NT2/D1 (cell line): ENCODE measurements at regions not wholly inside any gene's neighbourhood (a gene's known extent, or its start where the extent isn't known, plus 50 kb on each side); places are given as distances from the start of the nearest gene placed in this dataset.
"Not testable (repeated sequence)": the region's sequence is repeated elsewhere in the genome, so short reads cannot be mapped to it uniquely, and the experiment has no call there.

Experiments used
- DNase-seq: peaks from one replicate; pipeline ENCODE4 v3.0.0-alpha.2; 2011; ENCODE audit warnings: low read depth, low spot score
- H3K27me3 ChIP-seq: 2 replicates; pipeline ENCODE4 v1.6.0; 2011; ENCODE audit warnings: mild to moderate bottlenecking; ENCODE audit not compliant: insufficient read length, insufficient read depth
- H3K36me3 ChIP-seq: 2 replicates; pipeline ENCODE4 v1.6.1; 2011; ENCODE audit warnings: mild to moderate bottlenecking, low read length, mixed read lengths; ENCODE audit not compliant: insufficient read depth, insufficient read length
- H3K4me1 ChIP-seq: 2 replicates; pipeline ENCODE4 v1.5.1; 2011; ENCODE audit not compliant: insufficient read depth, insufficient read length
- H3K4me3 ChIP-seq: 2 replicates; pipeline ENCODE4 v1.5.1; 2011; ENCODE audit warnings: low read depth; ENCODE audit not compliant: insufficient read length
- H3K9ac ChIP-seq: 2 replicates; pipeline ENCODE4 v1.6.0; 2011; ENCODE audit warnings: low read depth; ENCODE audit not compliant: insufficient read length
- H3K9me3 ChIP-seq: 2 replicates; pipeline ENCODE4 v1.5.1; 2011; ENCODE audit warnings: mild to moderate bottlenecking, low read length; ENCODE audit not compliant: insufficient read depth
- SUZ12 ChIP-seq: IDR thresholded peaks from 2 replicates; pipeline ENCODE4 v1.6.1; 2011; ENCODE audit not compliant: insufficient read length, insufficient read depth; ENCODE audit errors: extremely low read depth
- YY1 ChIP-seq: IDR thresholded peaks from 2 replicates; pipeline ENCODE4 v1.6.1; 2011; ENCODE audit not compliant: insufficient read length, insufficient read depth
- ZNF274 ChIP-seq: IDR thresholded peaks from 2 replicates; pipeline ENCODE4 v1.6.1; 2011; ENCODE audit warnings: mild to moderate bottlenecking, low read depth, low read length

DNA sequence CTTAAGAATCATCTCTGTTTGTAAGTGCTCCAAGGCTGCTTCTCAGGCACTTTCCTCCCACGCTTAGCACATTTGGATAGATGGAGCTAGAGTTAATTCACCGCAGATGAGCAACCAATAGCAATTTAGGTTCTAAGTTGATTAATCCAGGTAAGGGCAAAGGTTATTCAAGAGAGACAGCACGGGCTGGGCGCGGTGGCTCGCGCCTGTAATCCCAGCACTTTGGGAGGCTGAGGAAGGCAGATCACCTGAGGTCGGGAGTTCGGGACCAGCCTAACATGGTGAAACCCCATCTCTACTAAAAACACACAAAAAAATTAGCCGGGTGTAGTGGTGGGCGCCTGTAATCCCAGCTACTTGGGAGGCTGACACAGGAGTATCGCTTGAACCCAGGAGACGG, 54.5 kb upstream of the UNC13C start:
- not testable (repeated sequence) for H3K4me1 ChIP-seq, H3K27me3 ChIP-seq, DNase-seq, H3K9ac ChIP-seq, H3K9me3 ChIP-seq, H3K4me3 ChIP-seq, H3K36me3 ChIP-seq

DNA sequence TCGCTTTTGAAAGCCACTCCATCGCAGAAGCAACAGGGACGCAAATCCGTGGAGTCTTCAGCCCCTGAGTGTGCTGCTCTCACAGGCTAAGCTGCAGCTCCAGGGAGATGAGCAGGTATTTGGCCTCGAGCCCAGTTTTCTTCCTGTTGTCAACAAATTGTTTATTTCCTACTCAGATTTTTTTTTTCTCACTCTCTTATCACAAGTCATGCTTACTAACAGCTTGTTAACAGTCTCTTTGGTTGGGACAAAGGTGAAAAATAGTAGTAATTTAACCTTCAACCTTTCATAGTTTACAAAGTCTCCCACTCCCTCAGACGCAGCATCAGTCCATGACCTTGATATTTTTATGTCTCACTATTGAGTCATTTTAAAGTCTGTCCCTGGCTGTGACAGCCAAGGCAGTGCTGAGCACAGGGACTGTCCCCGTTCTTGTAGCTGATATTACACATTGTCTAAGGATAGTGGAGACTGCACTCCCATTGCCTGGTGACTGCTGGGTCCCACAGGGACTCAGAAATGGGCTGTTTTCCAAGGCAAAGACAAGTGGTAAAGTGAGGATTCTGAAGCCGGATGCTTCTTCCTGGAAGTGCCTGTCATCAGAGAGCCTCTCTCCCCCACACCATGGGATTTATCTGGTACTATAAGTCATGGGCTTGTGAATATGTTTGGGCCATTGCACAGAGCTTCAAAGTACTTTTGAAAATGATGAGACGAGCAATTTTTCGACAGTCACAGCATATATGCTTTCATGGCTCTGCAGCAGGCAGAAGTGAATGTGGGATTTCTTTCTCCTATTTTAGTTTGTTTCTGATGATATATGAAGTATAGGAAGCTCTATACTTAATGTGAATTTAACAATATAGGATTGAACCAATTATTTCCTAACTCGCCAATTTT, 59.8 kb upstream of the UNC13C start:
- H3K4me3 ChIP-seq: no peak overlapping the region
- no peak for TF ChIP-seq YY1
- no peak for TF ChIP-seq ZNF274
- no peak for TF ChIP-seq SUZ12
- no peaks in the 10 kb centered on the region for H3K4me1 ChIP-seq
- no peaks in the 10 kb centered on the region for H3K36me3 ChIP-seq
- DNase-seq: no peak
- no peak overlapping the region for H3K9ac ChIP-seq
- no peaks in the 10 kb centered on the region for H3K27me3 ChIP-seq
- no peaks in the 10 kb centered on the region for H3K9me3 ChIP-seq

DNA sequence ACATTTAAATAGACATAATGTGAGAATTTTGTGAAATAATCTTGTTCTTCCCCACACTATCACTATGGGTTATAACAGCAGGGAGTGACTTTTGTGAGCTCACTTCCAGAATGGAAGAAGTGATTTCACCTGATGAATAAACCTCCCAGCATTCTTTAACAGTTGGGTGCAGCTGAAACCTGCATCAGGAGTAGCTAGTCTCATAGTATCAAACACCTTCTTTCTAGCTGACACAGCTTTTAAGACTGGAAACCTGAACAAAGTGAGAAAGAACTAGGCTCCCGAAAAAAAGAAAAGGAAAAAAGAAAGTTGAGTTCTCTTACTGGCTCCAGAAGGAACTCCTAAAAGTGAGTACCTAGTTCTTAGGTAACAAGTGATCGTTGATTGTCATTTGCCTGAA, 61.1 kb upstream of the UNC13C start:
- no peaks in the 10 kb centered on the region for H3K4me1 ChIP-seq
- H3K27me3 ChIP-seq: no peaks in the 10 kb centered on the region
- TF ChIP-seq YY1 (no peak), SUZ12 (no peak), ZNF274 (no peak)
- H3K36me3 ChIP-seq: no peaks in the 10 kb centered on the region
- no peak overlapping the region for H3K4me3 ChIP-seq
- no peak for DNase-seq
- no peaks in the 10 kb centered on the region for H3K9me3 ChIP-seq
- no peak overlapping the region for H3K9ac ChIP-seq

DNA sequence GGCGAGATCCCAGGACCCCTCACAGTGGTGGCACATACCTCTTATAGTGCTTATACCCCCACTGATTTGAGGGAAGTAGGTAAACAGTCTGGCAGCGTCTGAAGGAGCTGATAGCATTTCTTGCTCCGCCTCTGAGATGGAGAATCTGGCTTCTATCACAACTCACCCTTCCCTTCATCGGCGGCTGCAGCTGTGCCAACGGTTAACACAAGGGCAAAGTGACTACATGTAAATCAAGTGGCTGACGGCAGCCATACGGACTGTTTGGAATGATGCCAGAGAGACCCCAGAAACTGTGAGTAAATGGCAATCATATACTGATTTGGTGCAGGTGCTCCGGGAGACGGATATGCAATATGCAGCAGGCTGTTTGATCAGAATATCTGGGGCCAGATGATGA, 66.8 kb upstream of the UNC13C start:
- H3K27me3 ChIP-seq: no peaks in the 10 kb centered on the region
- DNase-seq: no peak
- H3K4me1 ChIP-seq: no peaks in the 10 kb centered on the region
- H3K9ac ChIP-seq: no peak overlapping the region
- H3K4me3 ChIP-seq: no peak overlapping the region
- no peaks in the 10 kb centered on the region for H3K9me3 ChIP-seq
- no peaks in the 10 kb centered on the region for H3K36me3 ChIP-seq
- TF ChIP-seq ZNF274: no peak
- TF ChIP-seq YY1: no peak
- no peak for TF ChIP-seq SUZ12

DNA sequence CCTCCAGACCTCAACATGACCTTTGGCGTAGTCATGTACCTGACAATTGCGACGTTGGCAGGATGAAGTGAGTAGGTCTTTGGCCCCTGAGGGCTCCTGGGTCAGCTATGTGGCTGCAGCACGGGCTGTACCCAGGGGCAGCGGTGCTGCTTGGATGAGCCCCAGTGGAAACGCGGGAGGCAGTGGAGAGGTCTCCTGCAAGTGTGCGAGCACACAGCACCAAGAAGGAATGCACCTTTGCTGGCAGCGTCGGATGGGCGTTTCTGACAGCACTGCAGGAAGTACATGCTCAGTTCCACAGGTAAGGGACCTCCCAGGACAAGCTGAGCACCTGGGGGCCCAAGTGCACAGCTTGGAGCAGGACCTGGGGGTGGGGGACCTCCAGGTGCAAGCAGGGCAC, 67.4 kb upstream of the UNC13C start:
- no peaks in the 10 kb centered on the region for H3K9me3 ChIP-seq
- no peaks in the 10 kb centered on the region for H3K27me3 ChIP-seq
- DNase-seq: no peak
- no peaks in the 10 kb centered on the region for H3K36me3 ChIP-seq
- no peaks in the 10 kb centered on the region for H3K4me1 ChIP-seq
- no peak overlapping the region for H3K9ac ChIP-seq
- H3K4me3 ChIP-seq: no peak overlapping the region
- no peak for TF ChIP-seq SUZ12
- TF ChIP-seq ZNF274: no peak

DNA sequence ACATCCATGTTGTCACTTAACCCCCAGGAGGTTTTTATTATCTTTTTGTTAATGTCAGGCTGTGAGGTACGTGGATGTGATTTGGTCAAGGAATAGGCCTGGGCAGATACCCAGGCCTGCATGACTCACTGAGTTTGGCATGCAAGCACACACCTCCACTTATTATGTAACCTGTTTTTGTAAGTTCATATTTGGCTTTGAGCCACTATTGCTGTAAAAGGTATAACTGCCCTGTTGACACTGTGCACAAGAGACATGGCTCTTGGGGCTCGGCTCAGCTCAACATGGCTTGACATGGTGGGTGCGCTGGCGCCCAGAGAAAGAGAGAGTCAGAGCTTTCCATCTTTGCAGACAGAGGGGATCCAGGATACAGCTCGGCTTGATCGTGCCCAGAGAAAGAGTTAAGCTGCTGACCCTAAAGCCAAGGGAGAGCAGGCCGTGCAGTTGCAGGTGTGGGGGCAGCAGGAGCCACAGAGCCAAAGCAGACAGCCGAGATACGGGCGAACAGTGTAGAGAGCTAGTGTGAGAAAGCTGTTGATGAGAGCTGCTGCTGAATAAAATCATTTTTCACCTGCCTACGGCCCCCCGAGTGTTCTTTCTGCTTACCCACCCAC, 67.9 kb upstream of the UNC13C start:
- Histone ChIP-seq H3K9me3 (no peaks in the 10 kb centered on the region), H3K4me3 (no peak overlapping the region), H3K9ac (no peak overlapping the region), H3K27me3 (no peaks in the 10 kb centered on the region), H3K36me3 (no peaks in the 10 kb centered on the region), H3K4me1 (no peaks in the 10 kb centered on the region)
- no peak for DNase-seq
- TF ChIP-seq SUZ12: no peak
- TF ChIP-seq YY1: no peak
- TF ChIP-seq ZNF274: no peak

DNA sequence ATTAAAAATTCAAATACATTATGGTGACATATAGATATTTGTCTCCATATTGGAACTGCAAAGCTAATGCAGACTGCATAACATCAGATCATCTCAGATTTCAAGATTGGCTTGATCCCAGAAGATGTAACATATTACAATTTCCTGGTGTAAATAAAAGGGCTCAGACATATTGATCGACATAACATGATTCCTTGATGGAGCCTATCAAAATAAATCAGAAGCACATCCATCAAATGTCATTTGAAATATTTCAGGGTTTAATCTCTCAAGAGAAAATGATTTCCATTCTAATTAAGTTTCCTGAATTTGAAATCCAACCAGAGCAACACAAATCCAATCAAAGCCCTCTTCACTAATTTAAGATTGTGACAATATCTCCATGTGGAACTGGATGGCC, 75.1 kb upstream of the UNC13C start:
- no peak overlapping the region for H3K4me3 ChIP-seq
- DNase-seq: no peak
- H3K9ac ChIP-seq: no peak overlapping the region
- TF ChIP-seq YY1: no peak
- TF ChIP-seq ZNF274: no peak
- TF ChIP-seq SUZ12: no peak
- H3K4me1 ChIP-seq: no peaks in the 10 kb centered on the region
- no peaks in the 10 kb centered on the region for H3K27me3 ChIP-seq
- H3K9me3 ChIP-seq: no peaks in the 10 kb centered on the region
- H3K36me3 ChIP-seq: no peaks in the 10 kb centered on the region

DNA sequence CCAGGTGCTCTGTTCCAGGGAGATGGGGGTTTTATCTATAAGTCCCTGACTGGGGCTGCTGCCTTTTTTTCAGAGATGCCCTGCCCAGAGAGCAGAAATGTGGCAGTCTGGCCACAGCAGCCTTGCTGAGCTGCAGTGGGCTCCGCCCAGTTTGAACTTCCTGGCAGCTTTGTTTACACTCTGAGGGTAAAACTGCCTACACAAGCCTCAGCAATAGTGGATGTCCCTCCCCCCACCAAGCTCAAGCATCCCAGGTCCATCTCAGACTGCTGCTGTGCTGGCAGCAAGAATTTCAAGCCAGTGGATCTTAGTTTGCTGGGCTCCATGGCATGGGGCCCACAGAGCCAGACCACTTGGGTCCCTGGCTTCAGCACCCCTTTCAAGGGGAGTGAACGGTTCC, 84.8 kb upstream of the UNC13C start:
- not testable (repeated sequence) for H3K9ac ChIP-seq, H3K4me3 ChIP-seq, H3K4me1 ChIP-seq, H3K27me3 ChIP-seq, H3K36me3 ChIP-seq, H3K9me3 ChIP-seq
- DNase-seq: peak; percentile 22

DNA sequence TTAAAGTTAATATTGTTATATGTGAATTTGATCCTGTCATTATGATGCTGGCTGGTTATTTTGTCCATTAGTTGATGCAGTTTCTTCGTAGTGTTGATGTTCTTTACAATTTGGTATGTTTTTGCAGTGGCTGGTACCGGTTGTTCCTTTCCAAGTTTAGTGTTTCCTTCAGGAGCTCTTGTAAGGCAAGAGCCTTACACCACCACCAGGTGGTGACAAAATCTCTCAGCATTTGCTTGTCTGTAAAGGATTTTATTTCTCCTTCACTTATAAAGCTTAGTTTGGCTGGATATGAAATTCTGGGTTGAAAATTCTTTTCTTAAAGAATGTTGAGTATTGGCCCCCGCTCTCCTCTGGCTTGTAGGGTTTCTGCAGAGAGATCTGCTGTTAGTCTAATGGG, 86.4 kb upstream of the UNC13C start:
- not testable (repeated sequence) for H3K36me3 ChIP-seq, H3K4me3 ChIP-seq, H3K27me3 ChIP-seq, H3K9ac ChIP-seq, H3K4me1 ChIP-seq, DNase-seq, H3K9me3 ChIP-seq
